Stimulated activated CD8-positive, alpha-beta memory T cell treated with anti-CD3 and anti-CD28 coated beads, Interleukin-7, amount 100 ng/mL, for 48 hours (primary cell): ENCODE measurements at regions not wholly inside any gene's neighbourhood (a gene's known extent, or its start where the extent isn't known, plus 50 kb on each side); places are given as distances from the start of the nearest gene placed in this dataset.

Experiments used
- DNase-seq, 2 donors: peaks; one replicate each; pipeline ENCODE4 v3.0.0-alpha.2; 2020; ENCODE audit warnings: low read depth in 1 of 2; ENCODE audit errors: extremely low read depth in 1 of 2

- no peak for DNase-seq
Observed at GRCh38 chr1:113217447-113218208, 144.6 kb downstream of the LRIG2 start.

- DNase-seq, result no peak
Observed at GRCh38 chr1:113219377-113219776, 146.4 kb downstream of the LRIG2 start.

- no peak for DNase-seq
Observed at GRCh38 chr1:113219828-113220227, 146.8 kb downstream of the LRIG2 start.

- DNase-seq, result no peak
Observed at GRCh38 chr1:113223040-113223439, 150.0 kb downstream of the LRIG2 start.

DNA sequence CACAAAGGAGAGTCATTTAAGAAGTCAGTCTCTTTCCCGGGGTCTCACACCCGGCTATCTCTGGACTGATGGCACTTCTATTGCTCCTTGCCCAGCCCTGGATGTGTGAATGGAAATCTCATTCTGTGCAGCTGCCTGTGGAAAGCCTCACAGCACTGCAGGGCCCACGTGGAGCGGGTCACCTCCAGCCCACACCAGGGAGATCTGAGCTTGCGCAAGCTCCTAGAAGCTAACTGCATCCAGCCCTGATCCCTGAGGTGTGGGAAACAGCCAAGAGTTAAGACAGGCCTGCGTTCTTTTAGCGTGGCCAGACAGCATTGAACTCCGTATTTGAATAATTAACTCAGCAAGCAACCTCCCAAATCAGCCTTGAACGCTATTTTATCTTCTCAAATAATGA is 150.5 kb downstream of the LRIG2 start:
- no peak for DNase-seq

DNA sequence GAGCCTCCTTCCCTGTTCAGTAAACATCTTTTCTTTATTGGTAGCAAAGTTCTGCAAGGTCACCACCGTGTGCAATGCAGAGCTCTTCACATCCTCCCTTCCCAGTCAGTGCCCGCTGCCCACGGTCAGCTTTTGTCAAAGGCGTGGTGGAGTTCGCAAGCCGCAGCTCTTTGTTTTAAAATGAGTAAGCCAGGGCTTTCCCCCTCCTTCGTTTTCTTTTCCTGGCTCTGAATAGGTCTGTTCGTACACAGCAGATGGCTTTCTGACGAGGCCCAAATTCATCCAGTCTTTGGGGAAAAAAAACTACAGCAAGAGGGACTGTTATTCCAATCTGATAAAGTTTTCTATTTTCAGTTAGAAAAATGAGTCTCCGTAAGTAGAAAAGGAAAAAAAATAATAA is 153.2 kb downstream of the LRIG2 start:
- DNase-seq, result peak in 1 of 2 donors; percentile 2

GRCh38 chr1:113231866-113232265 is 158.4 kb upstream of the MAGI3 start:
- no peak for DNase-seq

- DNase-seq, result no peak
Observed at GRCh38 chr1:113233441-113233840, 156.9 kb upstream of the MAGI3 start.

DNA sequence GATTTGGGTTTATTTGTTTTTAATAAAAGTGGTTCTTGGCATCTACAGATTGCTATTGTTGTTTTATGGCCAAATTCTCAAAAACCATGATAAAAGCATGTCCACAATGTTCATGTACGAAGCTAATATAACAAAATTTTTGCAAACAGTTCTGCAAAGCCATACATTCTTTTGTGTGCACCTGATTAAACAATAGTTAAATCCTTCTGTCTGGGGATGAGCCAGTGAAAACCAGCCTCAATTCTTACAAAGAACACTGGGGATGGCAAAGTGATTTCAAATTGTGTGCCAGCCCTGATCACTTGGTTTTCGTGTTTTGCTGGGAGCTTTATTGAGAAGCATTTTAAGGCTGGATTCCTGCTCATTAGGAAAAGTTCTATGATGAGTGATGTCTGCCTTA is 149.1 kb upstream of the MAGI3 start:
- DNase-seq, result no peak

- DNase-seq, result no peak
Observed at GRCh38 chr1:113242481-113242880, 147.8 kb upstream of the MAGI3 start.

GRCh38 chr1:113243529-113243928 is 146.8 kb upstream of the MAGI3 start:
- DNase-seq, result no peak

GRCh38 chr1:113244112-113244820 is 146.0 kb upstream of the MAGI3 start:
- DNase-seq, result no peak

DNA sequence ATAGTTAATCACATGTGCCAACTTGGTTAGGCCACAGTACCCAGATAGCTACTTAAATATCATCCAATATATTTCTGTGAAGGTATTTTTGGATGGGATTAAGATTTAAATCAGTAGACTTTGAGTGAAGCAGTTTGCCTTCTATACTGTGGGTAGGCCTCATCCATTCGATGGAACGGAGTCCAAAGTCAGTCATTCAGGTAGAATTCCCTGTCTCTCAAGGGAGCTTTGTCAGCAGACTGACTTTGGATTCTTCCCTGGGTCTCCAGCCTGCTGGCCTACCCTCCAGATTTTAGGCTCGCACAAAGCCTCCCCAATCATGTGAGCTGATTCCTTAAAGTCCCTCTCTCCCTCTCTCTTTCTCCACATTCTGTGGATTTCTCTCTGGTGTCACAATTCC is 145.1 kb upstream of the MAGI3 start:
- no peak for DNase-seq

GRCh38 chr1:113246929-113247328 is 143.4 kb upstream of the MAGI3 start:
- DNase-seq, result no peak

DNA sequence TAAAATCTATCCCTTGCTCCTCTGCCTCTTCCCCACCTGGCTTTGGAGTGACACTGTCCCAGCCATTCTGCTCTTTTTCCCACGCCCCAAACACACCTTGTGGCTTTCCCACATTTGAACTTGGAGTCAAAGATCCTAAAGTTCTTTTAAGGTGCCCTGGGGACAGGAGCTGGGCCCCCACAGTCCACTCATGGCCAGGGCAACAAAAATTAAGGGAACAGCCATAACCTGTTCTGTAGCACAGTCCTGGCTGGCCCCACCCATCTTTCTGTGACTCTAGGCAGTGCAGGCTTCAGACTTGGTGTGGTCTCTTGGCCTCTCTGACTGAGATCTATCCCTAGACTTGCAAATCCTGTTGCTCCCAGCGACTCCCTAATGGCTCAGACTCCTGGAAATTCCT is 143.0 kb upstream of the MAGI3 start:
- DNase-seq, result no peak

DNA sequence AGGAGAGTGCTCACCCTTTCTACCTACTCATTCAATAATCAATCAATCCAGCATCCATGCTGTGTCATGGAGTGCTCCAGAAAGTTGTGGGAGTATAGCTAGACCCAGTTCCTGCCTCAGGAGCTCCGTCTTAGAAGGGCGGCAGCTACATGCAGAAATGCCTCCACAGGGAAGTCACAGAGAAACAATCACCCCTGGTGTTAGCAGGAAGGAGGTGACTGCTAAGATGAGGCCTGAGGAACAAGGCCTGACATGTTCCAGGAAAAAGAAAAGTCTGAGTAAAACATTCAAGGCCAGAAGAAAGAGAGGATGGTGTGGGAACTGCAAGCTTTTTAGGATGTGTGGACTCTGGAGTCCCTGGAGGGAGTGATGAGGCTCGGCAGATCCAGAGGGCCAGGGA is 142.5 kb upstream of the MAGI3 start:
- DNase-seq, result no peak

DNA sequence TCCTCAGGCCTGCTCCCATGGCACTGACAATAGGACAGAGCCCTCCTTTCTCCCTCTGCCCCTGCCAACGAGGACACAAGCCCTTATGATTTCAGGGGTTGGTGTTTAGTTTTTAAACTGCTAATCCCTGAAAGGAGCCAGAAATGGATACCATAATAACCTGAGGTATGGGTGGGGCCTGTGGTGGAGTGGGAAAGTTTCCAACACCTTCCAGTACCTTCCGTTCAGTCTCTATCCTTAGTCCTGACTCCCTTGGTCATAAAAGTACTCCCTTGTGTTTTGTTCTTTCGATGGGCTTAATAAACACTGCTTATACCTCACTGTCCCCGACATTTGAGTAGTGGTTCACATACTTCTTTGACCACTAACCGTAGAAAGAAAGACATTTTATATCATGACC is 141.8 kb upstream of the MAGI3 start:
- no peak for DNase-seq

GRCh38 chr1:113250161-113250560 is 140.2 kb upstream of the MAGI3 start:
- no peak for DNase-seq

GRCh38 chr1:113252166-113252565 is 138.1 kb upstream of the MAGI3 start:
- DNase-seq, result no peak

DNA sequence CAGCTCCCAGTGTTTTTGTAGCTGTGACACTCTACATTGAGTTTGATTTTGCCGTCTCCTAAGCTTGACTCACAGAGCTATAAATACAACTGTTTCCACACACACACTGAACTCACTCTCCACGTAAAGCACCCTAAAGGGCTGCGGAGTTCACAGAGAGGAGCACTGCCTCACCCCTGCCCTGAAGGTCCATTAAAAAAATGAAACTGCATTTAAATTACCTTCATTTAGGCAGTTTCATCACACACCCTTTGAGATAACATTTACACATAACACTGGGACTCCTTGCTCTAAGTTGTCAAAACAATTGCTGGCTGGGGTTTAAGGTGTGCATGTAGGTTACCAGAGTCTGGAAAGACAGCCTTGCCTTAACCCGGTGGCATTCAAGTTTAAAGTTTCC is 137.1 kb upstream of the MAGI3 start:
- no peak for DNase-seq

- no peak for DNase-seq
Observed at GRCh38 chr1:113253590-113253989, 136.7 kb upstream of the MAGI3 start.

- no peak for DNase-seq
Observed at GRCh38 chr1:113255038-113255719, 135.1 kb upstream of the MAGI3 start.
